ENCODE measurements at regions not wholly inside any gene's neighbourhood (a gene's known extent, or its start where the extent isn't known, plus 50 kb on each side); places are given as distances from the start of the nearest gene placed in this dataset.

DNA sequence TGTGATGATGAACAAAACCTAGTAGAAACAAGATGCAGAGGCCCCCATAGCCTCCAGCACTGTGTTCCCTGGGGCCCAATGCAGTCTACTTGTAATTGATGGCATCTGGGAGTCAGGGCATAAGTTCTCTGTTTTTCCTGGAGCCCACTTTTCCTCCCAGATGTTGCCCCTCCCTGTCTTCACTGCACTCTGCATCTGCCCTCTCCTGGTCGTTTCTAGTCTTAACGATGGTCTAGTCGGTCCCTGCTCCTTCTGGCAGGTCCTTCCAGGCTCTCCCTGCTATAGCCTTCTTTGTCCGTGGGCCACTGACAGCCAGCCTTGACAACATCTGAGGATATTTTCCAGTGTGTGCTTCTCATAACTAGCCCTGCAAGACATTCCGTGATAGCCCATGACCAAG is 208.3 kb downstream of the GXYLT1 start:
- peaks cover 0 to 18% (median 14%) of the 10 kb centered on the region in 6 donors for H3K4me1 ChIP-seq
- DNase-seq, result no peak
- WGBS, 5 donors, result 63 to 80% (median 65%) methylated on average over 5 of the region's 5 CpGs
- H3K9me3 ChIP-seq, result no peaks in the 10 kb centered on the region
- intact Hi-C loops (cut with DNase I; ENCODE audit: low total_unique reads), result no loop called here
- TF ChIP-seq, protein P1, sequence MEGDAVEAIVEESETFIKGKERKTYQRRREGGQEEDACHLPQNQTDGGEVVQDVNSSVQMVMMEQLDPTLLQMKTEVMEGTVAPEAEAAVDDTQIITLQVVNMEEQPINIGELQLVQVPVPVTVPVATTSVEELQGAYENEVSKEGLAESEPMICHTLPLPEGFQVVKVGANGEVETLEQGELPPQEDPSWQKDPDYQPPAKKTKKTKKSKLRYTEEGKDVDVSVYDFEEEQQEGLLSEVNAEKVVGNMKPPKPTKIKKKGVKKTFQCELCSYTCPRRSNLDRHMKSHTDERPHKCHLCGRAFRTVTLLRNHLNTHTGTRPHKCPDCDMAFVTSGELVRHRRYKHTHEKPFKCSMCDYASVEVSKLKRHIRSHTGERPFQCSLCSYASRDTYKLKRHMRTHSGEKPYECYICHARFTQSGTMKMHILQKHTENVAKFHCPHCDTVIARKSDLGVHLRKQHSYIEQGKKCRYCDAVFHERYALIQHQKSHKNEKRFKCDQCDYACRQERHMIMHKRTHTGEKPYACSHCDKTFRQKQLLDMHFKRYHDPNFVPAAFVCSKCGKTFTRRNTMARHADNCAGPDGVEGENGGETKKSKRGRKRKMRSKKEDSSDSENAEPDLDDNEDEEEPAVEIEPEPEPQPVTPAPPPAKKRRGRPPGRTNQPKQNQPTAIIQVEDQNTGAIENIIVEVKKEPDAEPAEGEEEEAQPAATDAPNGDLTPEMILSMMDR (IDR thresholded peaks at IDR 0.05 in 8 of 11, conservative IDR thresholded peaks at IDR 0.05 in 3 of 11), result no peak
- no peak for TF ChIP-seq POLR2AphosphoS5 (IDR thresholded peaks at IDR 0.05)
- no peak for TF ChIP-seq POLR2A (IDR thresholded peaks at IDR 0.05)
- no peak overlapping the region for H3K4me3 ChIP-seq
- no peaks in the 10 kb centered on the region for H3K36me3 ChIP-seq
- no peak overlapping the region for H3K27ac ChIP-seq
- H3K27me3 ChIP-seq (replicated peaks in 1 of 7), result peaks cover 0 to 14% (median 0%) of the 10 kb centered on the region in 7 donors

GRCh38 chr12:41935911-41936310 is 208.8 kb downstream of the GXYLT1 start:
- intact Hi-C loops (cut with DNase I; ENCODE audit: low total_unique reads), result no loop called here
- TF ChIP-seq, protein P1 (IDR thresholded peaks at IDR 0.05 in 8 of 11, conservative IDR thresholded peaks at IDR 0.05 in 3 of 11), result no peak
- no peak for TF ChIP-seq POLR2A (IDR thresholded peaks at IDR 0.05)
- no peak for TF ChIP-seq POLR2AphosphoS5 (IDR thresholded peaks at IDR 0.05)
- Histone ChIP-seq H3K9me3 (no peaks in the 10 kb centered on the region), H3K4me1 (peaks cover 0 to 23% (median 18%) of the 10 kb centered on the region in 6 donors), H3K4me3 (no peak overlapping the region), H3K27ac (no peak overlapping the region), H3K36me3 (no peaks in the 10 kb centered on the region), H3K27me3 (replicated peaks in 1 of 7) (peaks cover 0 to 14% (median 0%) of the 10 kb centered on the region in 7 donors)
- 77 to 95% (median 80%) methylated on average over 3 of the region's 3 CpGs for WGBS, 5 donors
- DNase-seq, result no peak

DNA sequence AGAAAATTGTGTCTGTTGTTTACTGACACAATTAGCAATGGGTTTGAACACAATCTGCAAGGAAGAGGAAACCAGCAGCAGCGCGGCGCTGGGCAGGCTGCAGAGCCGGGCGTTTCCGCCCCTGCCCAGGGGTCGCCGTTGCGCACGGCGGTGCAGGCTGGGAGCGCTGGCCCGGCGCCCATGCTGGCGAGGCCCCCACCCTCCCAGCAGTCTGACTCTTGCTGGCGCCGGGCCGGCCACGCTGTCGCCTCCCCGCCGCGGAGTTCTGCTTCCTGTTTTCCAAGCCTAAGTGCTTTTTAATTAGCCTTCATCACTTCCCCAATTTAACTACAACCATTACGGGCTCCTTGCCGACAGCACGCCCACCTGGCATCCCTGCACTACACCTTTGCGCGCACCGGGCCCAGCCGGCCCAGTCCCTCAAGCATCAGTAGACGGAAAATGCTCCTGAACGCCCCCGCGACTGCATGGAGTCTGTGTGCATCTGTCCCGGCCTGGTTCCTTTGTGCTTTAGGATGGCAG is 212.1 kb downstream of the GXYLT1 start:
- H3K9me3 ChIP-seq, result no peaks in the 10 kb centered on the region
- 1 to 5% (median 1%) methylated on average over 35 of the region's 35 CpGs for WGBS, 5 donors
- intact Hi-C loops (cut with DNase I; ENCODE audit: low total_unique reads), result no loop called here
- peak; percentile 92 for DNase-seq
- peak overlapping the region; percentile 20 to 76 (median 66) for H3K27ac ChIP-seq
- H3K36me3 ChIP-seq, result no peaks in the 10 kb centered on the region
- TF ChIP-seq POLR2AphosphoS5 (IDR thresholded peaks at IDR 0.05) (peak; percentile 54 to 83 (median 80)), POLR2A (IDR thresholded peaks at IDR 0.05) (no peak)
- TF ChIP-seq, protein P1 (IDR thresholded peaks at IDR 0.05 in 8 of 11, conservative IDR thresholded peaks at IDR 0.05 in 3 of 11), result peak in 1 of 11 experiments; percentile 10
- peaks cover 0 to 35% (median 25%) of the 10 kb centered on the region in 6 donors for H3K4me1 ChIP-seq
- H3K4me3 ChIP-seq, result peak overlapping the region; percentile 19 to 64 (median 37)
- H3K27me3 ChIP-seq (replicated peaks in 1 of 7), result peaks cover 0 to 14% (median 0%) of the 10 kb centered on the region in 7 donors

DNA sequence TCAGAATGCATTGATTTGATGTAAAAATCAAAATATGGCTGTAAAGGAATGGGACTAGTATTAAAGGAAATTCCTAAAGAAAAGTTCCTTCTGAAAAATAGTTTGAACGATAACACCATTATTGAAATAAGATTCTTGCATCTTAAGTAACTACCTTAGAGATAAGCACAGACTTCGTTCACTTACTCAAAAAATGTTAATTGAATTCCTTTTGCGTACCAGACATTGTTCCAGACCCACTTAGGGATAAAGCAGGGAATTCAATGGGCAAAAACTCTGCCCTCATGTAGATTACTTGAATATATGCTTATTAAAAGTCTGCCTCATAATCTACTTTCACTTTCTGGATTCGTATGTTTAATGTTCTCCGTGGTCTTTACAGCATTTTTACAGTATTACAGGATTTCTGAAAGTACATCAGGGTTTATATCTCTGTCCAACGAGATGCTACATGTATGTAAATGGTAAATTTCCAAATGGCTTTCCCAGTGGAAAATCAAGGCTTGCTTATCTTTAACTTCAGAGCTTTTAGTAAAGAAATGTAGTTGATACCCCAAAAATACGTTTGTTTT is 213.7 kb downstream of the GXYLT1 start:
- WGBS, 5 donors, result 11 to 26% (median 16%) methylated on average over 7 of the region's 7 CpGs
- intact Hi-C loops (cut with DNase I; ENCODE audit: low total_unique reads), result no loop called here
- Histone ChIP-seq H3K9me3 (no peaks in the 10 kb centered on the region), H3K36me3 (no peaks in the 10 kb centered on the region), H3K4me1 (peaks cover 0 to 35% (median 25%) of the 10 kb centered on the region in 6 donors), H3K27me3 (replicated peaks in 1 of 7) (peaks cover 0 to 14% (median 0%) of the 10 kb centered on the region in 7 donors), H3K27ac (peak overlapping the region in 7 of 8 donors; percentile 14 to 76 (median 64)), H3K4me3 (peak overlapping the region in 6 of 8 donors; percentile 5 to 64 (median 10))
- TF ChIP-seq POLR2A (IDR thresholded peaks at IDR 0.05), result no peak
- no peak for DNase-seq
